Gastroesophageal sphincter (tissue), 3 donors: ENCODE measurements at regions not wholly inside any gene's neighbourhood (a gene's known extent, or its start where the extent isn't known, plus 50 kb on each side); places are given as distances from the start of the nearest gene placed in this dataset.

Experiments
- EP300 ChIP-seq: sonication (generic); formaldehyde crosslinking; IDR thresholded peaks from one replicate; pipeline ENCODE4 v1.6.1; 2017; ENCODE audit warnings: antibody characterized with exemption, mild to moderate bottlenecking
- POLR2A ChIP-seq, 2 donors: fragments of 450-650 bp; IDR thresholded peaks; one replicate each; pipeline ENCODE4 v1.6.1; 2017; ENCODE audit warnings: antibody characterized with exemption in 2 of 2, mild to moderate bottlenecking in 2 of 2, moderate library complexity in 1 of 2
- POLR2AphosphoS5 ChIP-seq: sonication (generic); formaldehyde crosslinking; IDR thresholded peaks from one replicate; pipeline ENCODE4 v1.6.1; 2017; ENCODE audit warnings: antibody characterized with exemption
- TF ChIP-seq, protein P1 (sequence below), 4 experiments: fragments of 200-600 bp in 2 of 4; fragments of 450-650 bp in 2 of 4; sonication (generic) in 1 of 4; IDR thresholded peaks; one replicate each; pipeline ENCODE4 v1.5.1; 2017 to 2019; ENCODE audit warnings: antibody characterized with exemption in 4 of 4, mild to moderate bottlenecking in 2 of 4, moderate library complexity in 2 of 4

DNA sequence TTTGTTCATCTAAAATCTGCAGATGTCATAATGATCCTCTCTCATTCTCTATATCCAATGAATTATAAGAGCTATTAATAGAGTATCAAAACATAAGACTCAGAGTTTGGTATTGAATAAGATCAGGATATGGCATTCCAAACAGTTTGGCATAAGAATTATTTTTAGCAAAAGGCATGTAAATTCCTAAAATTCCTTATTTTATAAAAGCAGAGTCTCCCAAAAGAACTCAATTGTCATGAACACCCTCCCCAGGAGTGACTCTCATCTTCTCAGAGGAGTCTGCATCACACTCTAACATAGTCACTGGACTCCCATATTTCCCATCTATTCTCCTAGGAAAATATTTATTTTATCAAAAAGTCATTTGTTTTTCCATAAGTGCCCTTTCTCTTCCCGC, 1710.2 kb upstream of the SLC39A10 start:
- TF ChIP-seq POLR2A (IDR thresholded peaks at IDR 0.05) = no peak
- TF ChIP-seq POLR2AphosphoS5 = no peak
- TF ChIP-seq, protein P1, sequence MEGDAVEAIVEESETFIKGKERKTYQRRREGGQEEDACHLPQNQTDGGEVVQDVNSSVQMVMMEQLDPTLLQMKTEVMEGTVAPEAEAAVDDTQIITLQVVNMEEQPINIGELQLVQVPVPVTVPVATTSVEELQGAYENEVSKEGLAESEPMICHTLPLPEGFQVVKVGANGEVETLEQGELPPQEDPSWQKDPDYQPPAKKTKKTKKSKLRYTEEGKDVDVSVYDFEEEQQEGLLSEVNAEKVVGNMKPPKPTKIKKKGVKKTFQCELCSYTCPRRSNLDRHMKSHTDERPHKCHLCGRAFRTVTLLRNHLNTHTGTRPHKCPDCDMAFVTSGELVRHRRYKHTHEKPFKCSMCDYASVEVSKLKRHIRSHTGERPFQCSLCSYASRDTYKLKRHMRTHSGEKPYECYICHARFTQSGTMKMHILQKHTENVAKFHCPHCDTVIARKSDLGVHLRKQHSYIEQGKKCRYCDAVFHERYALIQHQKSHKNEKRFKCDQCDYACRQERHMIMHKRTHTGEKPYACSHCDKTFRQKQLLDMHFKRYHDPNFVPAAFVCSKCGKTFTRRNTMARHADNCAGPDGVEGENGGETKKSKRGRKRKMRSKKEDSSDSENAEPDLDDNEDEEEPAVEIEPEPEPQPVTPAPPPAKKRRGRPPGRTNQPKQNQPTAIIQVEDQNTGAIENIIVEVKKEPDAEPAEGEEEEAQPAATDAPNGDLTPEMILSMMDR (IDR thresholded peaks at IDR 0.05) = no peak
- no peak for TF ChIP-seq EP300
